CD4-positive, alpha-beta memory T cell (primary cell): ENCODE measurements at regions not wholly inside any gene's neighbourhood (a gene's known extent, or its start where the extent isn't known, plus 50 kb on each side); places are given as distances from the start of the nearest gene placed in this dataset.

Experiments used
- CTCF ChIA-PET: fragments of 350-600 bp; sonication (Branson Sonifier 250); formaldehyde crosslinking; loops from one replicate; lab custom pipeline; 2021; ENCODE audit warnings: inconsistent platforms; ENCODE audit not compliant: partially characterized antibody; lab: Charles Lee
- POLR2A ChIA-PET: fragments of 350-600 bp; sonication (Branson Sonifier 250); formaldehyde crosslinking; loops from one replicate; lab custom pipeline; 2021; ENCODE audit not compliant: partially characterized antibody; lab: Charles Lee
- DNase-seq, 5 donors: peaks; one replicate each; pipeline versions ENCODE4 v3.0.0 to v3.0.0-alpha.2; 2020 to 2022; ENCODE audit warnings: mixed read lengths in 1 of 5
- H3K27ac ChIP-seq: one replicate; pipeline ENCODE4 v1.7.0; 2013; ENCODE audit warnings: low read depth, low read length
- H3K27me3 ChIP-seq: 2 replicates; pipeline ENCODE4 v1.7.0; 2013; ENCODE audit warnings: mild to moderate bottlenecking, low read length, moderate library complexity; ENCODE audit not compliant: insufficient read depth
- H3K36me3 ChIP-seq: 2 replicates; pipeline ENCODE4 v1.7.0; 2013; ENCODE audit warnings: mild to moderate bottlenecking, low read length, moderate library complexity; ENCODE audit not compliant: insufficient read depth
- H3K4me1 ChIP-seq: 2 replicates; pipeline ENCODE4 v1.7.0; 2013; ENCODE audit warnings: mild to moderate bottlenecking, low read length, moderate library complexity; ENCODE audit not compliant: insufficient read depth
- H3K4me3 ChIP-seq, 2 donors: one replicate each; pipeline ENCODE4 v1.7.0; 2013; ENCODE audit warnings: low read length in 2 of 2, mild to moderate bottlenecking in 1 of 2
- H3K9me3 ChIP-seq, 2 donors: one replicate each; pipeline ENCODE4 v1.7.0; 2013; ENCODE audit warnings: low read length in 2 of 2, control low read depth in 1 of 2; ENCODE audit not compliant: control insufficient read depth in 1 of 2
- H3K27ac Mint-ChIP-seq, 7 donors: one replicate each; pipeline ENCODE4 v1.8.0; 2020 to 2021; ENCODE audit warnings: mixed read lengths in 7 of 7, mild to moderate bottlenecking in 6 of 7, inconsistent platforms in 3 of 7, moderate library complexity in 3 of 7
- H3K27me3 Mint-ChIP-seq, 2 donors: one replicate each; pipeline ENCODE4 v1.8.0; 2020 to 2021; ENCODE audit warnings: mixed read lengths in 2 of 2
- H3K36me3 Mint-ChIP-seq, 2 donors: one replicate each; pipeline ENCODE4 v1.8.0; 2020 to 2021; ENCODE audit warnings: mixed read lengths in 2 of 2, inconsistent platforms in 1 of 2, mild to moderate bottlenecking in 1 of 2
- H3K4me1 Mint-ChIP-seq, 4 donors: one replicate each; pipeline ENCODE4 v1.8.0; 2020 to 2021; ENCODE audit warnings: mixed read lengths in 4 of 4, mild to moderate bottlenecking in 1 of 4
- H3K4me3 Mint-ChIP-seq, 8 donors: one replicate each; pipeline ENCODE4 v1.8.0; 2020 to 2021; ENCODE audit warnings: mixed read lengths in 8 of 8, mild to moderate bottlenecking in 7 of 8, moderate library complexity in 6 of 8, inconsistent platforms in 3 of 8
- H3K9me3 Mint-ChIP-seq, 8 donors: one replicate each; pipeline ENCODE4 v1.8.0; 2020 to 2021; ENCODE audit warnings: mixed read lengths in 8 of 8, mild to moderate bottlenecking in 5 of 8, inconsistent platforms in 3 of 8, moderate library complexity in 1 of 8
- intact Hi-C: fragments of 100-400 bp; cut with micrococcal nuclease; formaldehyde crosslinking; loops from one replicate; pipeline ENCODE4 v1.15.1; 2023

DNA sequence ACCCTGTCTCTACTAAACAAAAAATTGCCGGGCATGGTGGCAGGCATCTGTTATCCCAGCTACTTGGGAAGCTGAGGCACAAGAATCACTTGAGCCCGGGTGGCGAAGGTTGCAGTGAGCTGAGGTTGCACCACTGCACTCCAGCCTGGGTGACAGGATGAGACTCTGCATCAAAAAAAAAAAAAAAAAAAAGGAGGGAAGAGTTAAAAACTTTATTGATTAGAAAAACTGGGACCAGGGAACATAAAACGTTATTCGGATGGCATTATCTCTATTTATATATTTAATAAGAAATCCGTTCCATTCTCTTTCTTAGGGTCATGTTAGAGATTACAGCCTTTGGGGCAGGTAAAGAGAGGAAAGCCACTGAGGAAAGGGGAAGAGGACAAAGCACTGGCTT is 197.5 kb downstream of the BCR start:
- H3K36me3 ChIP-seq: no peaks in the 10 kb centered on the region
- no peaks in the 10 kb centered on the region for H3K9me3 ChIP-seq
- no peak overlapping the region for H3K27ac ChIP-seq
- intact Hi-C loops: loop anchor here (5.0 kb wide), 1 partner anchor 405 kb away; no protein-coding TSS in a partner anchor
- no peaks in the 10 kb centered on the region for H3K4me1 ChIP-seq
- no peak for DNase-seq
- H3K4me3 ChIP-seq: no peak overlapping the region
- POLR2A ChIA-PET: no interaction called here
- Mint-ChIP-seq H3K4me3 (no peak overlapping the region), H3K4me1 (no peaks in the 10 kb centered on the region), H3K36me3 (no peaks in the 10 kb centered on the region), H3K27ac (no peak overlapping the region), H3K27me3 (peaks cover 5 to 8% of the 10 kb centered on the region in 2 donors), H3K9me3 (no peaks in the 10 kb centered on the region)
- no peaks in the 10 kb centered on the region for H3K27me3 ChIP-seq
- CTCF ChIA-PET: interaction anchor here (1.3 kb wide), 1 partner anchor 87 kb away, joined by 3 read pairs; no protein-coding TSS in a partner anchor

DNA sequence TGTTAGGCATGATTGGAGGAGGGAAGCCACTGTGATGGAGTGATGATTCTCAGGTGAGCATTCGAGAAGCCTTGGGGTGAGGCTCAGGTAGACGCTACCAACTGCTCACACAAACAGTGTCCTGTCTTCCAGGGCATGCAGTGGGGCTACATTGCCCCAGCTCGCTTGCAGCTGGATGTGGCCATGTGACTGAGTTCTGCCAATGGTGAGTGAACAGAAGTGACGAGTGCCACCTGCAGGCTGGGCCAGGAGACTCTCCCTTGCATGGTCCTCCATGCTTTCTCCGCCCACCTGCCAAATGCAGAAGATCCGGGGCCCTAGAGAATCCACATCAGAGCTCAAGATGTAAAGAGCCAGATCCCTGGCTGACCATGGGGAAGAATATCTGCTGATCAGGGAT is 195.9 kb downstream of the BCR start:
- Histone ChIP-seq H3K27ac (no peak overlapping the region), H3K36me3 (no peaks in the 10 kb centered on the region), H3K4me1 (no peaks in the 10 kb centered on the region), H3K4me3 (no peak overlapping the region), H3K27me3 (no peaks in the 10 kb centered on the region), H3K9me3 (no peaks in the 10 kb centered on the region)
- H3K27me3 Mint-ChIP-seq: peaks cover 7 to 8% of the 10 kb centered on the region in 2 donors
- H3K36me3 Mint-ChIP-seq: no peaks in the 10 kb centered on the region
- CTCF ChIA-PET: interaction anchor here (1.3 to 1.7 kb wide), 3 partner anchors 10 to 200 kb away, joined by 3 to 9 read pairs (median 3); no protein-coding TSS in a partner anchor
- peak in 3 of 5 donors; percentile 14 to 23 (median 16) for DNase-seq
- H3K9me3 Mint-ChIP-seq: no peaks in the 10 kb centered on the region
- no peak overlapping the region for H3K4me3 Mint-ChIP-seq
- H3K4me1 Mint-ChIP-seq: no peaks in the 10 kb centered on the region
- intact Hi-C loops: loop anchor here (5.0 kb wide), 1 partner anchor 404 kb away; no protein-coding TSS in a partner anchor
- POLR2A ChIA-PET: no interaction called here
- H3K27ac Mint-ChIP-seq: no peak overlapping the region

DNA sequence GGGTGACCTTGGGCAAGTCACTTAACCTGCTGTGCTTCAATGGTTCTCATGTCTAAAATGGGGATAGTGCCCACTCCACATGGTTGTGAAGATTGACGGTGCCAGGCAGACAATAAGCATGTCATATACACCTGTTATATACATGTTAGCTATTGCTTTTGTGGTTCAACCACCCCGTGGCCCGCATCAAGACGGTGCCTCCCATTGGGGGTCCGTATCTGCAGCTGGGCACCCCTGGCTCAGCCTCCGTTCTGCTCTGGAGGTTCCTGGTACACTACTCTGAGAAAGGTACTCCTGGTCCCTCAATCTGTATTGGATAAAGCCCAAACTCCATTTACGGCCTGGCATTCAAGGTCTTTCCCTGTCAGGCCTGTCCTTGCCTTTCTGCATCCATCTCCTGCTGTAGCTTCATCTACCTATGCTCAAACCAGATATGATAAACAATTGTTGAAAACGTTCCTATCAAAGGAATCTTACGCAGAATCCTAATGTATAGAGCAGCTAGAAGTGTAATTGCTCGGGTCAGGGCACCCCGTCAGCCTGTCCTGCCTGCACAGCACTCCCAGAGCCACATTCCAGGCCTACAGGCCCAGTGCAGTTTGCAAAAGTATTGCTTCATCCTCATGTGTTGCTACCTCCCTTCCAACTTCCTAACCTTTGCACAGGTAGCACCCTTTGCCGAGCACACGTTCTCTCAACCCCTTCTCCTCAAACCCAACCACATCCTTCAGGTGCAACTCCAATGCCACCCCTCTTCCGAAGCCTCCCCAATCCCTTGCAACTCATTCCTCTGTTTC is 194.9 kb downstream of the BCR start:
- POLR2A ChIA-PET: no interaction called here
- Mint-ChIP-seq H3K27me3 (peaks cover 7 to 8% of the 10 kb centered on the region in 2 donors), H3K36me3 (no peaks in the 10 kb centered on the region), H3K4me3 (no peak overlapping the region), H3K4me1 (no peaks in the 10 kb centered on the region), H3K27ac (no peak overlapping the region), H3K9me3 (no peaks in the 10 kb centered on the region)
- Histone ChIP-seq H3K4me3 (no peak overlapping the region), H3K36me3 (no peaks in the 10 kb centered on the region), H3K9me3 (no peaks in the 10 kb centered on the region), H3K4me1 (no peaks in the 10 kb centered on the region), H3K27ac (no peak overlapping the region), H3K27me3 (no peaks in the 10 kb centered on the region)
- intact Hi-C loops: loop anchor here (5.0 kb wide), 1 partner anchor 403 kb away; no protein-coding TSS in a partner anchor
- no peak for DNase-seq
- CTCF ChIA-PET: interaction anchor here (1.3 to 1.6 kb wide), 3 partner anchors 9 to 199 kb away, joined by 3 to 4 read pairs (median 3); no protein-coding TSS in a partner anchor

DNA sequence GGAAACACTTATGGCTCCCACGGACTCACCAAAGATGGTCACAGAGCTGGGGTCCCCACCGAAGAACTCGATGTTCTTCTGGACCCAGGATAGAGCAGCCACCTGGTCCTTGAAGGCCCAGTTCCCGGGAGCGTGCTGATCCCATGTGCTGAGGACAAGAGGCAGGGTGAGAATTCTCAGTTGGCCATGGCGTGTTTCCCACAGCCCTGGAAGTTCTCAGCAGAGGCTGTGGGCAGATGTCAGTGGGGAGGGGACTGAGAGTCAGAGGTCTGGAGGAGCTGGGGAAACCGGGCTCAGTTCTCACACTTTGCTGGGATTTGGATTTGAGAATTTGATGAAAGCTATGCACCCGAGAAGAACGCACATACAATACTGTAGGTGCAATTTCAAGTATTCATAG is 193.3 kb downstream of the BCR start:
- no peak overlapping the region for H3K4me3 Mint-ChIP-seq
- no peak overlapping the region for H3K27ac Mint-ChIP-seq
- no peaks in the 10 kb centered on the region for H3K4me1 Mint-ChIP-seq
- no peaks in the 10 kb centered on the region for H3K27me3 ChIP-seq
- H3K27me3 Mint-ChIP-seq: peaks cover 12 to 14% of the 10 kb centered on the region in 2 donors
- H3K9me3 ChIP-seq: no peaks in the 10 kb centered on the region
- no peak overlapping the region for H3K27ac ChIP-seq
- no peaks in the 10 kb centered on the region for H3K36me3 Mint-ChIP-seq
- no peak overlapping the region for H3K4me3 ChIP-seq
- POLR2A ChIA-PET: no interaction called here
- DNase-seq: no peak
- intact Hi-C loops: no loop called here
- no peaks in the 10 kb centered on the region for H3K9me3 Mint-ChIP-seq
- CTCF ChIA-PET: no interaction called here
- no peaks in the 10 kb centered on the region for H3K36me3 ChIP-seq
- H3K4me1 ChIP-seq: no peaks in the 10 kb centered on the region

DNA sequence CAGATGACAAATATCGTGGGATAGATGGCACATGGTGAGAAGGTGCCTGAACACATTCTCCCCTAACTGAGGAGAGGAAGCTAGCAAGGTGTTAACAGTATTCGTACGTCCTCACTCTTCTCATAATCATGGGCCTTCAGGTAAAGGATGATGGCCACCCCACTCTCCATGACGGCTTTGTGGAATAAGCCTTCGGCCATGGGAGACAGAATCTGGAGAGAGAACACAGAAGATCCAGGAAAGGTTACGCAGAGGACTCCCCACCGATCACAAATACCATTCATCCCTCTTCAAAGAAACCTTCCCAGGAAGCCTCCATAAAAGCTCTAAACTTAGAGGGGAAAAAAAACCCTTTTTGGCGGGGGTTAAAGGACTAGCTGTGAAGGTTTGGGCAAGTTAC is 189.9 kb downstream of the BCR start:
- no peaks in the 10 kb centered on the region for H3K27me3 ChIP-seq
- no peak overlapping the region for H3K4me3 Mint-ChIP-seq
- H3K36me3 ChIP-seq: no peaks in the 10 kb centered on the region
- H3K4me1 ChIP-seq: no peaks in the 10 kb centered on the region
- H3K27me3 Mint-ChIP-seq: peaks cover 11 to 27% of the 10 kb centered on the region in 2 donors
- H3K9me3 Mint-ChIP-seq: no peaks in the 10 kb centered on the region
- CTCF ChIA-PET: interaction anchor here (1.0 kb wide), 1 partner anchor 221 kb away, joined by 3 read pairs; no protein-coding TSS in a partner anchor
- H3K27ac Mint-ChIP-seq: no peak overlapping the region
- H3K27ac ChIP-seq: no peak overlapping the region
- no peaks in the 10 kb centered on the region for H3K4me1 Mint-ChIP-seq
- H3K9me3 ChIP-seq: no peaks in the 10 kb centered on the region
- intact Hi-C loops: no loop called here
- no peak overlapping the region for H3K4me3 ChIP-seq
- H3K36me3 Mint-ChIP-seq: no peaks in the 10 kb centered on the region
- DNase-seq: no peak
- POLR2A ChIA-PET: no interaction called here

DNA sequence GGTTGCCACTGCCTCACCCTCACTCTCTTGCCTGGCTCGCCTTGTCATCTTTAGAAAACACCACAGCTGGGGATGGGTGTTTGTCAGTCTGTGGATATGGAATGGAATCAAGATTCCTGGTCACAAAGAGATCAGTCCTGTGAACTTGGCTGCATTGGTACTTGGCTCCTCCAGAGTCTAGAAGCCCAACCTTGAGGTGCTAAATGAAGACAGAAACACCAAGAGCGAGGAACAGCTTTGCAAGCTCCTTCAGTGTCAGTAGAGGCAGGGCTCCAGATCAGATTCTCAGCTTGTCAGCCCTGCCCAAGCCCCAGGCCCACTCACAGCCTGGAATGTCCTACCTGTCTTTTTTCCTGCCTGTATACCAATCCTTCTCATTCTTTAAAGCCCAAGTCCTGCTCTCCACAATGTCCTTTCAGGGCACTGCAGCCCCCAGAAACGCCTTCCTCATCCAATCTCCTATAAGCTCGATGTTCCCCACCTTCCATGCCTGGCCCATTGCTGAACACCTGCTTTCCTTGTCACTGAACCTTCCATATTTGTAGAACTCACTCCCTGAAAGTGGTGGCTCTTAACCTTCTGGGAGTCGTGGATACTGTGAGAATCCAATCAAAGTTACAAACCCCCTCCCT is 188.9 kb downstream of the BCR start:
- Mint-ChIP-seq H3K27ac (no peak overlapping the region), H3K36me3 (no peaks in the 10 kb centered on the region), H3K4me3 (peak overlapping the region in 1 of 8 donors; percentile 42), H3K4me1 (no peaks in the 10 kb centered on the region), H3K27me3 (peaks cover 9 to 24% of the 10 kb centered on the region in 2 donors), H3K9me3 (no peaks in the 10 kb centered on the region)
- intact Hi-C loops: no loop called here
- H3K4me3 ChIP-seq: no peak overlapping the region
- no peaks in the 10 kb centered on the region for H3K27me3 ChIP-seq
- no peaks in the 10 kb centered on the region for H3K9me3 ChIP-seq
- POLR2A ChIA-PET: no interaction called here
- H3K4me1 ChIP-seq: no peaks in the 10 kb centered on the region
- CTCF ChIA-PET: interaction anchor here (1.2 kb wide), 1 partner anchor 17 kb away, joined by 3 read pairs; no protein-coding TSS in a partner anchor
- H3K36me3 ChIP-seq: no peaks in the 10 kb centered on the region
- no peak for DNase-seq
- H3K27ac ChIP-seq: no peak overlapping the region
